ENCODE measurements at regions not wholly inside any gene's neighbourhood (a gene's known extent, or its start where the extent isn't known, plus 50 kb on each side); places are given as distances from the start of the nearest gene placed in this dataset.

GRCh38 chr4:126761947-126762662 lies 870.7 kb upstream of the INTU start:
- H3K4me3 ChIP-seq (ENCODE audit: low read length in 3 of 3): no peak overlapping the region
- no peak overlapping the region for H3K9ac ChIP-seq (ENCODE audit: low read length in 3 of 3)
- H3K4me1 ChIP-seq (ENCODE audit: control insufficient read depth in 2 of 3, insufficient read depth in 2 of 3, low read depth in 1 of 3, low read length in 3 of 3): no peaks in the 10 kb centered on the region
- no peak overlapping the region for H3K27ac ChIP-seq (ENCODE audit: low read depth in 2 of 2, low read length in 2 of 2)
- no peak for TF ChIP-seq CTCF (IDR thresholded peaks at IDR 0.05; ENCODE audit: borderline replicate concordance, extremely low read depth, insufficient read depth)
- DNase-seq: no peak
- FAIRE-seq: no peak
- intact Hi-C loops (cut with DNase I): no loop called here
- no peaks in the 10 kb centered on the region for H3K9me3 ChIP-seq (ENCODE audit: control insufficient read depth in 2 of 3, insufficient read depth in 1 of 3, low read length in 3 of 3)
- no peaks in the 10 kb centered on the region for H3K27me3 ChIP-seq (ENCODE audit: control insufficient read depth, insufficient read depth, low read length)
- no peaks in the 10 kb centered on the region for H3K36me3 ChIP-seq (ENCODE audit: control insufficient read depth in 2 of 3, insufficient read depth in 3 of 3, low read length in 3 of 3)

GRCh38 chr4:126762663-126763247 lies 870.0 kb upstream of the INTU start:
- Histone ChIP-seq H3K27me3 (ENCODE audit: control insufficient read depth, insufficient read depth, low read length) (no peaks in the 10 kb centered on the region), H3K27ac (ENCODE audit: low read depth in 2 of 2, low read length in 2 of 2) (no peak overlapping the region), H3K9me3 (ENCODE audit: control insufficient read depth in 2 of 3, insufficient read depth in 1 of 3, low read length in 3 of 3) (no peaks in the 10 kb centered on the region), H3K4me3 (ENCODE audit: low read length in 3 of 3) (no peak overlapping the region), H3K36me3 (ENCODE audit: control insufficient read depth in 2 of 3, insufficient read depth in 3 of 3, low read length in 3 of 3) (no peaks in the 10 kb centered on the region), H3K9ac (ENCODE audit: low read length in 3 of 3) (no peak overlapping the region), H3K4me1 (ENCODE audit: control insufficient read depth in 2 of 3, insufficient read depth in 2 of 3, low read depth in 1 of 3, low read length in 3 of 3) (no peaks in the 10 kb centered on the region)
- intact Hi-C loops (cut with DNase I): no loop called here
- no peak for TF ChIP-seq CTCF (IDR thresholded peaks at IDR 0.05; ENCODE audit: borderline replicate concordance, extremely low read depth, insufficient read depth)
- FAIRE-seq: no peak
- no peak for DNase-seq

- Histone ChIP-seq H3K27ac (ENCODE audit: low read depth in 2 of 2, low read length in 2 of 2) (no peak overlapping the region), H3K27me3 (ENCODE audit: control insufficient read depth, insufficient read depth, low read length) (no peaks in the 10 kb centered on the region), H3K36me3 (ENCODE audit: control insufficient read depth in 2 of 3, insufficient read depth in 3 of 3, low read length in 3 of 3) (no peaks in the 10 kb centered on the region), H3K4me1 (ENCODE audit: control insufficient read depth in 2 of 3, insufficient read depth in 2 of 3, low read depth in 1 of 3, low read length in 3 of 3) (no peaks in the 10 kb centered on the region), H3K9me3 (ENCODE audit: control insufficient read depth in 2 of 3, insufficient read depth in 1 of 3, low read length in 3 of 3) (no peaks in the 10 kb centered on the region), H3K4me3 (ENCODE audit: low read length in 3 of 3) (no peak overlapping the region), H3K9ac (ENCODE audit: low read length in 3 of 3) (no peak overlapping the region)
- peak in 1 of 5 donors; percentile 32 for DNase-seq
- no peak for TF ChIP-seq CTCF (IDR thresholded peaks at IDR 0.05; ENCODE audit: borderline replicate concordance, extremely low read depth, insufficient read depth)
- intact Hi-C loops (cut with DNase I): no loop called here
- FAIRE-seq: no peak
Measured at GRCh38 chr4:126766241-126766640, 866.5 kb upstream of the INTU start.

All from kidney (tissue), 13 donors.